ENCODE measurements at regions not wholly inside any gene's neighbourhood (a gene's known extent, or its start where the extent isn't known, plus 50 kb on each side); places are given as distances from the start of the nearest gene placed in this dataset.

DNA sequence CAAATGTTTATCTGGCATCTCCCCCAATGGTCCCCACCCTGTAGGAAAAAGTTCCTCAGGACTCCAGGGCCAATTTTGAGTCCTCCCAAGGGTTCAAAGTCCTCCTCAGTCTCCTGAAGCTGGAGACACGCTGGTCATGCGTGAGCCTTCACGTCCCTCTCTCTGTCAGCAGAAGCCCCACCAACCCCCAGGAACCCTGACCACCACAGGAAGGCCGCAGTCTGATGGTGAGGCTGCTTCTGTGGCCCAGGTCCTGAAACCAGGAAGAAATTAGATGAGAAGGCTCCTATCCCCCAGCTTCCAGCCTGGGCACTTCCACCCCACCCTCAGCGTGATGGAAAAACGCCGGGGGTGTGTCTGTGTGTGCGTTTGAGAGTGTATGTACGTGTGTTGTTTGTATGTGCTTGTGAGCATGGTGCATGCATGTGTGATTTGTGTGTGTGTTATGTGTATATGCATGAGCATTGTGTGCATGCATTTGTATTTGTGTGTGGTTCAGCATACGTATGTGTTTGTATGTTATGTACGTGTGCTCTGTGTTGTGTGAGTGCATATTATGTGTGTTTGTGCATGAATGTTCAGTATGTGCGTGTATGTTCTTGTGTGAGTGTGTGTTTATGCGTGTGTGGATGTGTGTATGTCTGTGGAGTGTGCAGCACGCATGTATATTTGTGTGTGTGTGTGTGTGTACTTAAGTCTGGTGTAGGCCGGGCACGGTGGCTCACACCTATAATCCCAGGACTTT is 92.5 kb downstream of the SIK1 start:
- TF ChIP-seq, protein P1, sequence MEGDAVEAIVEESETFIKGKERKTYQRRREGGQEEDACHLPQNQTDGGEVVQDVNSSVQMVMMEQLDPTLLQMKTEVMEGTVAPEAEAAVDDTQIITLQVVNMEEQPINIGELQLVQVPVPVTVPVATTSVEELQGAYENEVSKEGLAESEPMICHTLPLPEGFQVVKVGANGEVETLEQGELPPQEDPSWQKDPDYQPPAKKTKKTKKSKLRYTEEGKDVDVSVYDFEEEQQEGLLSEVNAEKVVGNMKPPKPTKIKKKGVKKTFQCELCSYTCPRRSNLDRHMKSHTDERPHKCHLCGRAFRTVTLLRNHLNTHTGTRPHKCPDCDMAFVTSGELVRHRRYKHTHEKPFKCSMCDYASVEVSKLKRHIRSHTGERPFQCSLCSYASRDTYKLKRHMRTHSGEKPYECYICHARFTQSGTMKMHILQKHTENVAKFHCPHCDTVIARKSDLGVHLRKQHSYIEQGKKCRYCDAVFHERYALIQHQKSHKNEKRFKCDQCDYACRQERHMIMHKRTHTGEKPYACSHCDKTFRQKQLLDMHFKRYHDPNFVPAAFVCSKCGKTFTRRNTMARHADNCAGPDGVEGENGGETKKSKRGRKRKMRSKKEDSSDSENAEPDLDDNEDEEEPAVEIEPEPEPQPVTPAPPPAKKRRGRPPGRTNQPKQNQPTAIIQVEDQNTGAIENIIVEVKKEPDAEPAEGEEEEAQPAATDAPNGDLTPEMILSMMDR (IDR thresholded peaks at IDR 0.05) = no peak
- TF ChIP-seq POLR2A (IDR thresholded peaks at IDR 0.05) = no peak
